Endothelial cell of umbilical vein (primary cell): ENCODE measurements at regions not wholly inside any gene's neighbourhood (a gene's known extent, or its start where the extent isn't known, plus 50 kb on each side); places are given as distances from the start of the nearest gene placed in this dataset.

ENCODE experiments used
- BruUV-seq: library from RNA; stranded (reverse); fragments of 400-500 nt; replicated peaks from 2 replicates; lab custom pipeline; 2021; lab: Mats Ljungman, UMichigan
- CTCF ChIA-PET: fragments of 300-600, 350-600 bp; sonication (Branson Sonifier 250); formaldehyde crosslinking; loops from one replicate; lab custom pipeline; 2021; ENCODE audit warnings: antibody characterized with exemption, inconsistent platforms; lab: Charles Lee
- POLR2A ChIA-PET: fragments of 300-600, 350-600 bp; sonication (Branson Sonifier 250); formaldehyde crosslinking; loops from one replicate; lab custom pipeline; 2021; ENCODE audit warnings: antibody characterized with exemption, inconsistent platforms; lab: Charles Lee
- DNase-seq: peaks from one replicate; pipeline ENCODE4 v3.0.0-alpha.2; 2011; ENCODE audit warnings: low read depth, low spot score
- FAIRE-seq: peaks from 2 replicates; lab custom pipeline; 2011; peaks lifted over from hg19 to GRCh38; lab: Jason Lieb, UNC
- H2AFZ ChIP-seq: 2 replicates; pipeline ENCODE4 v1.6.0; 2012; ENCODE audit warnings: low read depth, low read length, control low read depth, inconsistent platforms
- H3K27ac ChIP-seq: 2 replicates; pipeline ENCODE4 v1.5.1; 2011; ENCODE audit warnings: low read depth, mild to moderate bottlenecking, control low read depth, low read length, moderate library complexity; ENCODE audit not compliant: insufficient read depth
- H3K27me3 ChIP-seq, 2 experiments: 2 replicates each; pipeline versions ENCODE4 v1.6.0 to v1.6.1; 2011; ENCODE audit warnings: low read length in 2 of 2, mixed read lengths in 1 of 2; ENCODE audit not compliant: control insufficient read depth in 2 of 2, insufficient read depth in 2 of 2
- H3K36me3 ChIP-seq, 2 experiments: 2 replicates in 1 of 2; 3 replicates in 1 of 2; pipeline ENCODE4 v1.5.1; 2011; ENCODE audit warnings: low read length in 2 of 2, mild to moderate bottlenecking in 1 of 2, moderate library complexity in 1 of 2; ENCODE audit not compliant: control insufficient read depth in 2 of 2, insufficient read depth in 2 of 2; ENCODE audit errors: extremely low read depth in 1 of 2
- H3K4me1 ChIP-seq: 3 replicates; pipeline ENCODE4 v1.5.1; 2011; ENCODE audit warnings: mild to moderate bottlenecking, low read length; ENCODE audit not compliant: control insufficient read depth, insufficient read depth; ENCODE audit errors: extremely low read depth
- H3K4me2 ChIP-seq: 2 replicates; pipeline ENCODE4 v1.6.1; 2011; ENCODE audit warnings: low read length, control low read depth, mixed read lengths; ENCODE audit not compliant: insufficient read depth
- H3K4me3 ChIP-seq, 3 experiments: fragments of 200-600 bp in 1 of 3; sonication (generic), shearing (Covaris generic) in 1 of 3; replicated peaks in 1 of 3; 2 replicates each; pipeline ENCODE4 v1.5.1; 2011 to 2016; ENCODE audit warnings: control low read depth in 3 of 3, low read length in 3 of 3, mild to moderate bottlenecking in 2 of 3, inconsistent platforms in 1 of 3, low read depth in 1 of 3, moderate library complexity in 1 of 3; ENCODE audit not compliant: insufficient read depth in 1 of 3
- H3K79me2 ChIP-seq: 2 replicates; pipeline ENCODE4 v1.6.0; 2012; ENCODE audit warnings: low read length, inconsistent platforms; ENCODE audit not compliant: control insufficient read depth, insufficient read depth
- H3K9ac ChIP-seq: replicated peaks from 2 replicates; pipeline ENCODE3; 2011; ENCODE audit warnings: low read length, control low read depth; ENCODE audit not compliant: insufficient read depth; ENCODE audit errors: extremely low read depth
- H3K9me1 ChIP-seq: replicated peaks from 3 replicates; pipeline ENCODE4 v1.6.0; 2011; ENCODE audit warnings: mild to moderate bottlenecking, low read length; ENCODE audit not compliant: control insufficient read depth, insufficient read depth; ENCODE audit errors: extremely low read depth
- H3K9me3 ChIP-seq: replicated peaks from 2 replicates; pipeline ENCODE4 v1.5.1; 2012; ENCODE audit warnings: low read length, inconsistent platforms; ENCODE audit not compliant: control insufficient read depth, insufficient read depth
- H4K20me1 ChIP-seq: replicated peaks from 2 replicates; pipeline ENCODE3; 2011; ENCODE audit warnings: mild to moderate bottlenecking, low read length; ENCODE audit not compliant: control insufficient read depth, insufficient read depth; ENCODE audit errors: extremely low read depth
- EZH2 ChIP-seq: IDR thresholded peaks from 2 replicates; pipeline ENCODE4 v1.6.1; 2012; ENCODE audit warnings: borderline replicate concordance, low read depth, mild to moderate bottlenecking, moderate library complexity, low read length, inconsistent platforms; ENCODE audit not compliant: severe bottlenecking
- FOS ChIP-seq: IDR thresholded peaks from 2 replicates; pipeline ENCODE4 v1.6.1; 2011; ENCODE audit warnings: mild to moderate bottlenecking, low read length, moderate library complexity, borderline replicate concordance; ENCODE audit not compliant: insufficient read depth
- GATA2 ChIP-seq: IDR thresholded peaks from 2 replicates; pipeline ENCODE4 v1.7.0; 2011; ENCODE audit warnings: low read depth, mild to moderate bottlenecking, moderate library complexity, mixed read lengths, low read length; ENCODE audit not compliant: insufficient read length, insufficient read depth
- JUN ChIP-seq: IDR thresholded peaks from 2 replicates; pipeline ENCODE4 v1.6.1; 2011; ENCODE audit warnings: borderline replicate concordance, low read depth; ENCODE audit not compliant: insufficient read length, insufficient read depth
- MYC ChIP-seq: IDR thresholded peaks from one replicate; pipeline ENCODE4 v1.6.1; 2011; ENCODE audit warnings: mild to moderate bottlenecking, low read depth, low read length
- POLR2A ChIP-seq: IDR thresholded peaks from 2 replicates; pipeline ENCODE4 v1.6.1; 2012; ENCODE audit warnings: low read depth, mild to moderate bottlenecking, control low read depth, low read length
- POLR2AphosphoS5 ChIP-seq: IDR thresholded peaks from 2 replicates; pipeline ENCODE4 v1.6.1; 2012; ENCODE audit warnings: low read depth, mild to moderate bottlenecking, control low read depth, low read length, moderate library complexity; ENCODE audit not compliant: insufficient read depth
- dilution Hi-C: fragments of 300-500 bp; cut with MboI; formaldehyde crosslinking; loops from one replicate; pipeline ENCODE4 v1.15.0; 2019; ENCODE audit warnings: low sequenced_read_pairs; ENCODE audit not compliant: extremely low pct_ligation_motif_present
- intact Hi-C: fragments of 100-400 bp; cut with micrococcal nuclease; formaldehyde crosslinking; loops from one replicate; pipeline ENCODE4 v1.10.0; 2022
- TF ChIP-seq, protein P1 (sequence below): IDR thresholded peaks from 2 replicates; pipeline ENCODE4 v1.6.1; 2011; ENCODE audit not compliant: insufficient read depth, insufficient read length
- TF ChIP-seq, protein P2 (sequence below), 2 donors: IDR thresholded peaks; 1 replicate in 1 of 2; 2 replicates in 1 of 2; pipeline ENCODE4 v1.5.1; 2011; ENCODE audit warnings: low read length in 2 of 2, mild to moderate bottlenecking in 2 of 2, moderate library complexity in 2 of 2, control low read depth in 1 of 2, inconsistent platforms in 1 of 2, low read depth in 1 of 2; ENCODE audit not compliant: insufficient read depth in 1 of 2; ENCODE audit errors: extremely low read depth in 1 of 2

DNA sequence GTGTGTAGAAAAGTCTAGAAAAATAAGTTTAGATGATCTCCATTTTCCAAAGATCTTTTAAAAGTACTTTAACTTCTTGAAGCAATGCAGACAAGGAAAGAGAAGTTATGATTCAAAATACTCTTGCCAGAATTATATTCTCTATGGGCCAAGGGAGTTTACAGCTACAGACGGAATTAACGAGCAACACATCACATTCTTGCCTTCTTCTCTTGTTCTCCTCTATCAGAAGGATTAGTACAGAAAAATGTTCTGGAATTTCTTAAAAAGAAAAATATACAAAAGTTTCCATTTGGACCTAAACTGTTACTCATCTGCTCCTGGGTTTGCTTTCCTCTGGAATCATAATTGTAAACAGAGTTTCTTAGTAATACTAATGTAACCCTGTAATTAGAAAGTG is 284.7 kb upstream of the HSF2 start:
- Histone ChIP-seq H3K4me2 (no peak overlapping the region), H3K79me2 (no peaks in the 10 kb centered on the region), H3K27me3 (no peaks in the 10 kb centered on the region), H3K4me3 (no peak overlapping the region), H3K9ac (no peak overlapping the region), H4K20me1 (no peaks in the 10 kb centered on the region), H3K9me3 (no peaks in the 10 kb centered on the region), H3K36me3 (no peaks in the 10 kb centered on the region), H2AFZ (no peak overlapping the region), H3K27ac (no peak overlapping the region), H3K9me1 (no peaks in the 10 kb centered on the region), H3K4me1 (no peaks in the 10 kb centered on the region)
- BruUV-seq, result no TSS peak
- no peak for DNase-seq
- TF ChIP-seq GATA2 (no peak), MYC (no peak), POLR2AphosphoS5 (no peak), JUN (no peak), FOS (no peak), POLR2A (no peak), EZH2 (no peak)
- TF ChIP-seq, protein P1, sequence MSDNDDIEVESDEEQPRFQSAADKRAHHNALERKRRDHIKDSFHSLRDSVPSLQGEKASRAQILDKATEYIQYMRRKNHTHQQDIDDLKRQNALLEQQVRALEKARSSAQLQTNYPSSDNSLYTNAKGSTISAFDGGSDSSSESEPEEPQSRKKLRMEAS, result no peak
- TF ChIP-seq, protein P2, sequence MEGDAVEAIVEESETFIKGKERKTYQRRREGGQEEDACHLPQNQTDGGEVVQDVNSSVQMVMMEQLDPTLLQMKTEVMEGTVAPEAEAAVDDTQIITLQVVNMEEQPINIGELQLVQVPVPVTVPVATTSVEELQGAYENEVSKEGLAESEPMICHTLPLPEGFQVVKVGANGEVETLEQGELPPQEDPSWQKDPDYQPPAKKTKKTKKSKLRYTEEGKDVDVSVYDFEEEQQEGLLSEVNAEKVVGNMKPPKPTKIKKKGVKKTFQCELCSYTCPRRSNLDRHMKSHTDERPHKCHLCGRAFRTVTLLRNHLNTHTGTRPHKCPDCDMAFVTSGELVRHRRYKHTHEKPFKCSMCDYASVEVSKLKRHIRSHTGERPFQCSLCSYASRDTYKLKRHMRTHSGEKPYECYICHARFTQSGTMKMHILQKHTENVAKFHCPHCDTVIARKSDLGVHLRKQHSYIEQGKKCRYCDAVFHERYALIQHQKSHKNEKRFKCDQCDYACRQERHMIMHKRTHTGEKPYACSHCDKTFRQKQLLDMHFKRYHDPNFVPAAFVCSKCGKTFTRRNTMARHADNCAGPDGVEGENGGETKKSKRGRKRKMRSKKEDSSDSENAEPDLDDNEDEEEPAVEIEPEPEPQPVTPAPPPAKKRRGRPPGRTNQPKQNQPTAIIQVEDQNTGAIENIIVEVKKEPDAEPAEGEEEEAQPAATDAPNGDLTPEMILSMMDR (IDR thresholded peaks at IDR 0.05; ENCODE audit: extremely low read depth in 1 of 2, insufficient read depth in 1 of 2, low read depth in 1 of 2, low read length in 2 of 2), result no peak
- dilution Hi-C loops (no loop called here), intact Hi-C loops (no loop called here)
- CTCF ChIA-PET, result no interaction called here
- POLR2A ChIA-PET, result no interaction called here
- no peak for FAIRE-seq
